ENCODE measurements at regions not wholly inside any gene's neighbourhood (a gene's known extent, or its start where the extent isn't known, plus 50 kb on each side); places are given as distances from the start of the nearest gene placed in this dataset.

- Histone ChIP-seq H3K9me3 (ENCODE audit: control insufficient read depth, insufficient read depth, low read length) (no peaks in the 10 kb centered on the region), H3K4me1 (ENCODE audit: insufficient read depth, low read length) (no peaks in the 10 kb centered on the region), H3K36me3 (ENCODE audit: insufficient read depth, low read length) (no peaks in the 10 kb centered on the region), H3K9ac (ENCODE audit: low read depth, low read length) (no peak overlapping the region)
Measured at GRCh38 chr4:30630431-30630830, 89.7 kb upstream of the PCDH7 start.

GRCh38 chr4:30632751-30633150, 87.4 kb upstream of the PCDH7 start:
- Histone ChIP-seq H3K9ac (ENCODE audit: low read depth, low read length) (no peak overlapping the region), H3K9me3 (ENCODE audit: control insufficient read depth, insufficient read depth, low read length) (no peaks in the 10 kb centered on the region), H3K36me3 (ENCODE audit: insufficient read depth, low read length) (no peaks in the 10 kb centered on the region), H3K4me1 (ENCODE audit: insufficient read depth, low read length) (no peaks in the 10 kb centered on the region)

DNA sequence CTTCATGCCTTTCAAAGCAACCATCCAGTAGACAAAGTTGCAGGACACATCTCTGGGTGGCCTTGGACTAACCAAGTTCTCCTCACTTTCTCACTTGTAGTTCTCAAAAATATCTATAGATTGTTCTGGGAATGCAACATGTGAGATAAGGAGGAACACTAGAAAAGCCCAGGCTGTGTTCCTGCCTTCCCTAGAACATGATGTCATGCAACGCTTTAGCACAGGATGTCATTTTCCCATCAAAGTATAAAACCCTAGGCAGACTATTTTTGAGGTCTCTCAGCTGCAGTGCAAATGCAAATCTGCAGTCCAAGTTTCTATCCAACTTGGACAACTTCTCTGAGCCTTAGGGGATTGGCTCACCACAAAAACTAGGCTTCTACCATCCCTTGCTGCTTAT, 78.8 kb upstream of the PCDH7 start:
- no peaks in the 10 kb centered on the region for H3K9me3 ChIP-seq (ENCODE audit: control insufficient read depth, insufficient read depth, low read length)
- no peaks in the 10 kb centered on the region for H3K4me1 ChIP-seq (ENCODE audit: insufficient read depth, low read length)
- no peak overlapping the region for H3K9ac ChIP-seq (ENCODE audit: low read depth, low read length)
- no peaks in the 10 kb centered on the region for H3K36me3 ChIP-seq (ENCODE audit: insufficient read depth, low read length)

- H3K9ac ChIP-seq (ENCODE audit: low read depth, low read length): no peak overlapping the region
- no peaks in the 10 kb centered on the region for H3K36me3 ChIP-seq (ENCODE audit: insufficient read depth, low read length)
- no peaks in the 10 kb centered on the region for H3K9me3 ChIP-seq (ENCODE audit: control insufficient read depth, insufficient read depth, low read length)
- H3K4me1 ChIP-seq (ENCODE audit: insufficient read depth, low read length): no peaks in the 10 kb centered on the region
Measured at GRCh38 chr4:30642567-30642966, 77.6 kb upstream of the PCDH7 start.

- H3K36me3 ChIP-seq (ENCODE audit: insufficient read depth, low read length): no peaks in the 10 kb centered on the region
- no peaks in the 10 kb centered on the region for H3K9me3 ChIP-seq (ENCODE audit: control insufficient read depth, insufficient read depth, low read length)
- no peak overlapping the region for H3K9ac ChIP-seq (ENCODE audit: low read depth, low read length)
- H3K4me1 ChIP-seq (ENCODE audit: insufficient read depth, low read length): no peaks in the 10 kb centered on the region
Measured at GRCh38 chr4:30653291-30653690, 66.9 kb upstream of the PCDH7 start.

DNA sequence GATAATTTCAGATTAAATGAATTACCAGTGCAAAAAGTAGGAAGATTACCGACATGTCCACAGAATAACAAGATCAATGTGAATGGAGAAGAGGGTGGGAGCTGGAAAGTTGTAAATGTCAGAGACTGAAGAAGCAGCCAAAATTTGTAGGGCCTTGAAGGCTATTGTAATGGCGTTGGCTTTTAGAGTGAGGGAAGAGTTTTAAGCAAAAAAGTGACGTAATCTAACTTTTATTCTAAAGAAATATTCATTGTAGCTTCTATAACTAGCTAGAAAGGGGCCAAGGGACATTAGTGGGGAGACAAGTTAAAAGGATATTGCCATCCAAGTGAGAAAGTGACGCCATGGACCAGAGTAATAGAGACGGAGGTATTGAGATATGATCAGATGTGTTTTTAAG, 63.3 kb upstream of the PCDH7 start:
- no peaks in the 10 kb centered on the region for H3K36me3 ChIP-seq (ENCODE audit: insufficient read depth, low read length)
- H3K9ac ChIP-seq (ENCODE audit: low read depth, low read length): no peak overlapping the region
- no peaks in the 10 kb centered on the region for H3K9me3 ChIP-seq (ENCODE audit: control insufficient read depth, insufficient read depth, low read length)
- no peaks in the 10 kb centered on the region for H3K4me1 ChIP-seq (ENCODE audit: insufficient read depth, low read length)

GRCh38 chr4:30667919-30668318, 52.2 kb upstream of the PCDH7 start:
- Histone ChIP-seq H3K4me1 (ENCODE audit: insufficient read depth, low read length) (no peaks in the 10 kb centered on the region), H3K36me3 (ENCODE audit: insufficient read depth, low read length) (no peaks in the 10 kb centered on the region), H3K9me3 (ENCODE audit: control insufficient read depth, insufficient read depth, low read length) (no peaks in the 10 kb centered on the region; the same call in 1 of the 2 replicates), H3K9ac (ENCODE audit: low read depth, low read length) (no peak overlapping the region)

- no peaks in the 10 kb centered on the region for H3K4me1 ChIP-seq (ENCODE audit: insufficient read depth, low read length)
- no peaks in the 10 kb centered on the region for H3K36me3 ChIP-seq (ENCODE audit: insufficient read depth, low read length)
- no peaks in the 10 kb centered on the region for H3K9me3 ChIP-seq (ENCODE audit: control insufficient read depth, insufficient read depth, low read length)
- no peak overlapping the region for H3K9ac ChIP-seq (ENCODE audit: low read depth, low read length)
Measured at GRCh38 chr4:30670206-30670605, 50.0 kb upstream of the PCDH7 start.

Measured in ES-I3 (cell line).